Right atrium auricular region (tissue), 2 donors: ENCODE measurements at regions not wholly inside any gene's neighbourhood (a gene's known extent, or its start where the extent isn't known, plus 50 kb on each side); places are given as distances from the start of the nearest gene placed in this dataset.

ENCODE experiments used
- DNase-seq: peaks from one replicate; pipeline ENCODE4 v3.0.0-alpha.2; 2019; ENCODE audit warnings: low spot score
- H3K27ac ChIP-seq, 2 donors: fragments of 200-600 bp; sonication (generic); 1 replicate in 1 of 2; 2 replicates in 1 of 2; pipeline ENCODE4 v1.5.1; 2016 to 2019
- H3K27me3 ChIP-seq, 2 donors: fragments of 200-600 bp; sonication (generic); one replicate each; pipeline versions ENCODE4 v1.5.1 to v1.6.0; 2017 to 2019
- H3K36me3 ChIP-seq: fragments of 200-600 bp; sonication (generic); one replicate; pipeline ENCODE4 v1.5.1; 2016
- H3K4me1 ChIP-seq, 2 donors: fragments of 200-600 bp; sonication (generic); one replicate each; pipeline versions ENCODE4 v1.5.1 to v1.6.0; 2017 to 2019
- H3K4me3 ChIP-seq, 2 donors: fragments of 200-600 bp; sonication (generic); 1 replicate in 1 of 2; 2 replicates in 1 of 2; pipeline ENCODE4 v1.5.1; 2017 to 2019; ENCODE audit warnings: mild to moderate bottlenecking in 1 of 2, moderate library complexity in 1 of 2
- H3K9me3 ChIP-seq, 2 donors: fragments of 200-600 bp; sonication (generic); one replicate each; pipeline ENCODE4 v1.5.1; 2019
- TF ChIP-seq, protein P1 (sequence below), 2 donors: fragments of 200-600 bp; sonication (generic); IDR thresholded peaks; one replicate each; pipeline ENCODE4 v1.5.1; 2019; ENCODE audit warnings: antibody characterized with exemption in 2 of 2

GRCh38 chr1:5291889-5292288 is 637.5 kb downstream of the AJAP1 start:
- Histone ChIP-seq H3K27me3 (no peaks in the 10 kb centered on the region), H3K36me3 (no peaks in the 10 kb centered on the region), H3K4me3 (no peak overlapping the region), H3K9me3 (no peaks in the 10 kb centered on the region), H3K4me1 (peaks cover 0 to 8% of the 10 kb centered on the region in 2 donors), H3K27ac (no peak overlapping the region)
- TF ChIP-seq, protein P1, sequence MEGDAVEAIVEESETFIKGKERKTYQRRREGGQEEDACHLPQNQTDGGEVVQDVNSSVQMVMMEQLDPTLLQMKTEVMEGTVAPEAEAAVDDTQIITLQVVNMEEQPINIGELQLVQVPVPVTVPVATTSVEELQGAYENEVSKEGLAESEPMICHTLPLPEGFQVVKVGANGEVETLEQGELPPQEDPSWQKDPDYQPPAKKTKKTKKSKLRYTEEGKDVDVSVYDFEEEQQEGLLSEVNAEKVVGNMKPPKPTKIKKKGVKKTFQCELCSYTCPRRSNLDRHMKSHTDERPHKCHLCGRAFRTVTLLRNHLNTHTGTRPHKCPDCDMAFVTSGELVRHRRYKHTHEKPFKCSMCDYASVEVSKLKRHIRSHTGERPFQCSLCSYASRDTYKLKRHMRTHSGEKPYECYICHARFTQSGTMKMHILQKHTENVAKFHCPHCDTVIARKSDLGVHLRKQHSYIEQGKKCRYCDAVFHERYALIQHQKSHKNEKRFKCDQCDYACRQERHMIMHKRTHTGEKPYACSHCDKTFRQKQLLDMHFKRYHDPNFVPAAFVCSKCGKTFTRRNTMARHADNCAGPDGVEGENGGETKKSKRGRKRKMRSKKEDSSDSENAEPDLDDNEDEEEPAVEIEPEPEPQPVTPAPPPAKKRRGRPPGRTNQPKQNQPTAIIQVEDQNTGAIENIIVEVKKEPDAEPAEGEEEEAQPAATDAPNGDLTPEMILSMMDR (IDR thresholded peaks at IDR 0.05), result no peak
- no peak for DNase-seq

DNA sequence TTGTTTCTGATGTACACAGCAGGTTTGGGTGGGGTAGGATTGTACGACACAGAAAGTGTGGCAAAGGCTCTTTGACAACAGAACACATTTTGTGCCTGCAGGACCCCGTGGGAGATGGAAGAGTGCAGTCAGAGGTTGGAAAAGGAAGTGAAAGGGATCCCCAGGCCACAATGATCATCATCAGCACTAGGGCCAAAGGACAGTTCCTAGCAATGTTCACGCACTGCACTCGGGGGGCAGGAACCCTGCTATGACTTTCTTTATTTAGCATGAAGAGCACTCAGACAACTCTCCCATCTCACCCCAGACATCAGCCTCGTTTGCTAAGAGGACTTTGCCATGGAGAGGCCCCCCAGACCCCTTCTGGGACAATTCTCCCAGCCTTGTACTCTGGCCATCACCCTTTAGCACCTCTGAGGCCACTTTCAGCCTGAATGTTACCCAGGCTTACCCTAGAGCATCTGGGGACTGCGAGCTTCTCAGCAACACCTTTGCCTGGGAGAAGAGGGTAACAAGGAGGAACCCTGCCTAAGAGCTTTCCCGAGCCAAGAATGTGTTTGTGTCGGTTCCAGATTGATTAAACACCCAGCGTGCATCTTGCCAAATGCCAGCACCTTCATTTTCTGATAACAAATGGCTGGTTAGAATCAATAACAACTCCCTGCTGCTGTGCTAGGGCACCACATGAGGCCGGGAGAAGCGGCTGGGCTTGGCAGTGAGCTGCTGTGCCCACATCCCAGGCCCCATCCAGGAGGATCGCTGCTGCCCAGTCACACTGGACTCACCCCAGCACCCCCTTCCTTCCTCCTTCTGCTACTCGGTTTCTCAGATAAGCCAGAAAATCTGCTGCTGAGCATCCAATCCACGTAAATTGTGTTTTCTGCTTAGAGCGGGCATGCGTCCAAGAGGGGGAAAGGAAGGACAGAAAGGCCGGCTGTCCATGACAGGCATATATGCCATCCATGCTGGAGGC is 633.1 kb downstream of the AJAP1 start:
- TF ChIP-seq, protein P1 (IDR thresholded peaks at IDR 0.05), result no peak
- no peak for DNase-seq
- Histone ChIP-seq H3K27ac (no peak overlapping the region), H3K27me3 (no peaks in the 10 kb centered on the region), H3K36me3 (no peaks in the 10 kb centered on the region), H3K4me3 (no peak overlapping the region), H3K9me3 (no peaks in the 10 kb centered on the region), H3K4me1 (peaks cover 0 to 8% of the 10 kb centered on the region in 2 donors)

GRCh38 chr1:5286244-5286643 is 631.8 kb downstream of the AJAP1 start:
- Histone ChIP-seq H3K4me3 (no peak overlapping the region), H3K27me3 (no peaks in the 10 kb centered on the region), H3K9me3 (no peaks in the 10 kb centered on the region), H3K27ac (no peak overlapping the region), H3K4me1 (peaks cover 0 to 8% of the 10 kb centered on the region in 2 donors), H3K36me3 (no peaks in the 10 kb centered on the region)
- TF ChIP-seq, protein P1 (IDR thresholded peaks at IDR 0.05), result no peak
- DNase-seq, result no peak

- Histone ChIP-seq H3K36me3 (no peaks in the 10 kb centered on the region), H3K4me1 (no peaks in the 10 kb centered on the region), H3K4me3 (no peak overlapping the region), H3K9me3 (no peaks in the 10 kb centered on the region), H3K27me3 (no peaks in the 10 kb centered on the region), H3K27ac (no peak overlapping the region)
- TF ChIP-seq, protein P1 (IDR thresholded peaks at IDR 0.05), result no peak
- no peak for DNase-seq
Observed at GRCh38 chr1:5274527-5274926, 620.1 kb downstream of the AJAP1 start.

- H3K4me1 ChIP-seq, result no peaks in the 10 kb centered on the region
- H3K27ac ChIP-seq, result no peak overlapping the region
- no peaks in the 10 kb centered on the region for H3K9me3 ChIP-seq
- TF ChIP-seq, protein P1 (IDR thresholded peaks at IDR 0.05), result no peak
- no peak overlapping the region for H3K4me3 ChIP-seq
- DNase-seq, result no peak
- H3K36me3 ChIP-seq, result no peaks in the 10 kb centered on the region
- no peaks in the 10 kb centered on the region for H3K27me3 ChIP-seq
Observed at GRCh38 chr1:5273280-5274003, 619.0 kb downstream of the AJAP1 start.
